Right lobe of liver (tissue), 4 donors: ENCODE measurements at regions not wholly inside any gene's neighbourhood (a gene's known extent, or its start where the extent isn't known, plus 50 kb on each side); places are given as distances from the start of the nearest gene placed in this dataset.

Experiments
- POLR2A ChIP-seq: fragments of 450-650 bp; IDR thresholded peaks from one replicate; pipeline ENCODE4 v1.6.1; 2017; ENCODE audit warnings: antibody characterized with exemption, mild to moderate bottlenecking
- TF ChIP-seq, protein P1 (sequence below), 4 donors: fragments of 200-600 bp in 3 of 4; fragments of 450-650 bp in 1 of 4; IDR thresholded peaks; one replicate each; pipeline versions ENCODE4 v1.5.1 to v1.8.0; 2016 to 2022; ENCODE audit warnings: antibody characterized with exemption in 4 of 4, mild to moderate bottlenecking in 2 of 4
- donor health status: DM: no; HTN: no; CAD: no.
- donor health status: DM: no; HTN: no; CAD: no.
- donor health status: DM: no; HTN: yes; CAD: no.

DNA sequence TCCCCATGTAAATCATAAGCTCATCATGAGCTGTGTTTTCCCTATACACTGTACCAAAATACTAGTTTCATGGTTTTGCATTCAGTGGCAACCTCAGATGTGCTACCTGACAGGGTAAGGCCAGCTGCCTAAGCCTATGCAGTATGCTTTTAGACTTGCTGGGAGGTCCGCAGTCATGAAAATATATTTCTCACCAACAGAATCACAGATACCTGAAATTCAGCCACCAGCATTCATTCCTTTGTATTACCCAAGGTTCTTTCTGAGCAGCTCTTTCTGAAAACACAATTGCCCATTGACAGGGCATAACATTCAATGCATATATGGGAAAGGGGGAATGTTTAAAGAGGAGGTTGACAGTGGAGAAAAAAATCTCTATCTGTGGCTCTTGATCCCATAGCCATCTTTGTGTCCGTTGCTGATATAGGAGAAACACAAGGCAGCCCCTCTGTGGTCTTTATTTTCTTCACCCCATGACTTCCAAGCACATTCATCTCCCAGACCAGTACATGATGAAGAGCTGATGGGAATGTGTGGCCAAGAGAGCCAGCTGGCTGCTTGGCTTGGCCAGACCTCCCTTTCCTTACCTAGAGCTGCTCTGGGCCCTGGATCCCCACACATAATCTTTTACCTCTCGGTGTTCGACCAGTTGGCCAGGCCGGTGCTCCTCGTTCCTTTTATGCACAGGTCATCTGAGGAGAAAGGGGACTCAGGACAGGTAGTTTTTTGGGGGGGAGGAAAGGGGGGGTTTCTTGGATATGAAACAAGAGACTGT lies 162.9 kb downstream of the KCNA5 start:
- TF ChIP-seq, protein P1, sequence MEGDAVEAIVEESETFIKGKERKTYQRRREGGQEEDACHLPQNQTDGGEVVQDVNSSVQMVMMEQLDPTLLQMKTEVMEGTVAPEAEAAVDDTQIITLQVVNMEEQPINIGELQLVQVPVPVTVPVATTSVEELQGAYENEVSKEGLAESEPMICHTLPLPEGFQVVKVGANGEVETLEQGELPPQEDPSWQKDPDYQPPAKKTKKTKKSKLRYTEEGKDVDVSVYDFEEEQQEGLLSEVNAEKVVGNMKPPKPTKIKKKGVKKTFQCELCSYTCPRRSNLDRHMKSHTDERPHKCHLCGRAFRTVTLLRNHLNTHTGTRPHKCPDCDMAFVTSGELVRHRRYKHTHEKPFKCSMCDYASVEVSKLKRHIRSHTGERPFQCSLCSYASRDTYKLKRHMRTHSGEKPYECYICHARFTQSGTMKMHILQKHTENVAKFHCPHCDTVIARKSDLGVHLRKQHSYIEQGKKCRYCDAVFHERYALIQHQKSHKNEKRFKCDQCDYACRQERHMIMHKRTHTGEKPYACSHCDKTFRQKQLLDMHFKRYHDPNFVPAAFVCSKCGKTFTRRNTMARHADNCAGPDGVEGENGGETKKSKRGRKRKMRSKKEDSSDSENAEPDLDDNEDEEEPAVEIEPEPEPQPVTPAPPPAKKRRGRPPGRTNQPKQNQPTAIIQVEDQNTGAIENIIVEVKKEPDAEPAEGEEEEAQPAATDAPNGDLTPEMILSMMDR (IDR thresholded peaks at IDR 0.05) = no peak
- TF ChIP-seq POLR2A = no peak
